OCI-LY7 (cell line): ENCODE measurements at regions not wholly inside any gene's neighbourhood (a gene's known extent, or its start where the extent isn't known, plus 50 kb on each side); places are given as distances from the start of the nearest gene placed in this dataset.

ENCODE experiments used
- BruUV-seq: library from RNA; stranded (reverse); fragments of 400-500 nt; replicated peaks from 2 replicates; lab custom pipeline; 2021; lab: Mats Ljungman, UMichigan
- CTCF ChIA-PET: fragments of 300-600 bp; sonication (Branson Sonifier 250); formaldehyde crosslinking; loops from one replicate; lab custom pipeline; 2022; ENCODE audit warnings: antibody characterized with exemption; ENCODE audit not compliant: unreplicated experiment; lab: Charles Lee
- POLR2A ChIA-PET: fragments of 300-600 bp; sonication (Branson Sonifier 250); formaldehyde crosslinking; loops from one replicate; lab custom pipeline; 2022; ENCODE audit warnings: antibody characterized with exemption; lab: Charles Lee
- DNase-seq: peaks from one replicate; pipeline ENCODE4 v3.0.0-alpha.2; 2015; ENCODE audit warnings: low spot score
- H2AFZ ChIP-seq: fragments of 200-600 bp; sonication (generic), shearing (Covaris generic); 2 replicates; pipeline ENCODE4 v1.6.1; 2014; ENCODE audit warnings: mild to moderate bottlenecking, antibody characterized with exemption, low read length, moderate library complexity
- H3K27ac ChIP-seq: fragments of 200-600 bp; sonication (generic); 2 replicates; pipeline ENCODE4 v1.5.1; 2014; ENCODE audit warnings: mixed run types, low read depth, mild to moderate bottlenecking, moderate library complexity, low read length, inconsistent platforms; ENCODE audit not compliant: poor library complexity, severe bottlenecking
- H3K36me3 ChIP-seq: fragments of 200-600 bp; sonication (generic); 2 replicates; pipeline ENCODE4 v1.6.1; 2014; ENCODE audit warnings: mild to moderate bottlenecking, antibody characterized with exemption, low read length, moderate library complexity, mixed read lengths; ENCODE audit not compliant: insufficient read depth
- H3K4me1 ChIP-seq: fragments of 200-600 bp; sonication (generic); 2 replicates; pipeline ENCODE4 v1.5.1; 2014; ENCODE audit warnings: mild to moderate bottlenecking, low read length; ENCODE audit not compliant: insufficient read depth, poor library complexity, severe bottlenecking
- H3K4me2 ChIP-seq: fragments of 200-600 bp; sonication (generic); 2 replicates; pipeline ENCODE4 v1.6.1; 2014; ENCODE audit warnings: mild to moderate bottlenecking, low read length
- H3K4me3 ChIP-seq: fragments of 200-600 bp; sonication (generic); 2 replicates; pipeline ENCODE4 v1.5.1; 2014; ENCODE audit warnings: mild to moderate bottlenecking, low read depth, low read length; ENCODE audit not compliant: poor library complexity, severe bottlenecking
- H3K79me2 ChIP-seq: fragments of 200-600 bp; sonication (generic); 2 replicates; pipeline ENCODE4 v1.6.1; 2016; ENCODE audit warnings: low read depth, mild to moderate bottlenecking, low read length, moderate library complexity, mixed read lengths; ENCODE audit not compliant: insufficient read depth
- H3K9me2 ChIP-seq: fragments of 200-600 bp; sonication (generic); 2 replicates; pipeline ENCODE4 v1.6.1; 2016; ENCODE audit warnings: mild to moderate bottlenecking, low read length, mixed read lengths; ENCODE audit not compliant: insufficient read depth
- H3K9me3 ChIP-seq: fragments of 200-600 bp; sonication (generic); 2 replicates; pipeline ENCODE4 v1.6.1; 2014; ENCODE audit warnings: mild to moderate bottlenecking, mixed run types, low read length, mixed read lengths
- H4K20me1 ChIP-seq: fragments of 200-600 bp; sonication (generic); 2 replicates; pipeline ENCODE4 v1.6.1; 2014; ENCODE audit warnings: mild to moderate bottlenecking, antibody characterized with exemption, low read length, moderate library complexity, mixed read lengths; ENCODE audit not compliant: insufficient read depth
- CTCF ChIP-seq: fragments of 200-600 bp; sonication (generic); conservative IDR thresholded peaks from 2 replicates; pipeline ENCODE4 v1.5.1; 2014; ENCODE audit warnings: mild to moderate bottlenecking, antibody characterized with exemption, low read length, moderate library complexity, mixed read lengths
- EZH2phosphoT487 ChIP-seq: fragments of 200-600 bp; sonication (generic); IDR thresholded peaks from 2 replicates; pipeline ENCODE4 v1.6.1; 2018; ENCODE audit warnings: low read depth, borderline replicate concordance, mild to moderate bottlenecking, mixed run types, antibody characterized with exemption, low read length, moderate library complexity, mixed read lengths
- intact Hi-C: fragments of 100-400 bp; cut with micrococcal nuclease; formaldehyde crosslinking; loops from one replicate; pipeline ENCODE4 v1.10.0; 2022; ENCODE audit not compliant: unreplicated experiment

GRCh38 chr3:16663854-16664712 lies 58.9 kb upstream of the DAZL start:
- Histone ChIP-seq H4K20me1 (no peaks in the 10 kb centered on the region), H3K9me3 (no peaks in the 10 kb centered on the region), H3K4me1 (no peaks in the 10 kb centered on the region), H3K4me2 (no peak overlapping the region), H3K4me3 (no peak overlapping the region), H3K79me2 (no peaks in the 10 kb centered on the region), H2AFZ (no peak overlapping the region), H3K27ac (no peak overlapping the region), H3K9me2 (no peaks in the 10 kb centered on the region), H3K36me3 (no peaks in the 10 kb centered on the region)
- TF ChIP-seq EZH2phosphoT487 (no peak), CTCF (no peak)
- ChIA-PET POLR2A (interaction anchor here (1.2 to 1.8 kb wide), 2 partner anchors 10 kb away, joined by 3 to 4 read pairs; no protein-coding TSS in a partner anchor), CTCF (interaction anchor here (0.7 kb wide), 1 partner anchor 1168 kb away, joined by 3 read pairs; no protein-coding TSS in a partner anchor)
- no peak for DNase-seq
- no TSS peak for BruUV-seq
- intact Hi-C loops = no loop called here

GRCh38 chr3:16665282-16665741 lies 60.1 kb upstream of the DAZL start:
- no peak overlapping the region for H3K4me2 ChIP-seq
- no peak for DNase-seq

More at GRCh38 chr3:16665282-16665741, 60.1 kb upstream of the DAZL start:
- H3K4me1 ChIP-seq = no peaks in the 10 kb centered on the region
- H3K79me2 ChIP-seq = no peaks in the 10 kb centered on the region
- no peaks in the 10 kb centered on the region for H3K9me3 ChIP-seq
- ChIA-PET POLR2A (interaction anchor here (1.2 to 1.8 kb wide), 2 partner anchors 9 to 11 kb away, joined by 3 to 4 read pairs; no protein-coding TSS in a partner anchor), CTCF (no interaction called here)
- no peak overlapping the region for H3K4me3 ChIP-seq
- intact Hi-C loops = no loop called here
- H3K36me3 ChIP-seq = no peaks in the 10 kb centered on the region
- H2AFZ ChIP-seq = no peak overlapping the region
- H3K9me2 ChIP-seq = no peaks in the 10 kb centered on the region
- no TSS peak for BruUV-seq
- H3K27ac ChIP-seq = no peak overlapping the region
- no peaks in the 10 kb centered on the region for H4K20me1 ChIP-seq
- TF ChIP-seq CTCF = no peak
- TF ChIP-seq EZH2phosphoT487 = no peak
